Prostate gland (tissue), 2 donors: ENCODE measurements at regions not wholly inside any gene's neighbourhood (a gene's known extent, or its start where the extent isn't known, plus 50 kb on each side); places are given as distances from the start of the nearest gene placed in this dataset.

Experiments used
- DNase-seq: peaks from one replicate; pipeline ENCODE4 v3.0.0-alpha.2; 2019; ENCODE audit warnings: low spot score
- H3K27ac ChIP-seq, 2 donors: fragments of 200-600 bp; sonication (generic); 2 replicates each; pipeline ENCODE4 v1.5.1; 2017 to 2019
- H3K27me3 ChIP-seq: fragments of 200-600 bp; sonication (generic); replicated peaks from 2 replicates; pipeline ENCODE4 v1.5.1; 2019; ENCODE audit not compliant: insufficient read depth
- H3K36me3 ChIP-seq, 2 donors: fragments of 200-600 bp; sonication (generic); 1 replicate in 1 of 2; 2 replicates in 1 of 2; pipeline versions ENCODE4 v1.5.1 to v1.8.1; 2017 to 2019
- H3K4me1 ChIP-seq: fragments of 200-600 bp; sonication (generic); replicated peaks from 2 replicates; pipeline ENCODE4 v1.5.1; 2019
- H3K4me3 ChIP-seq, 2 donors: fragments of 200-600 bp; sonication (generic); 2 replicates each; pipeline ENCODE4 v1.5.1; 2017 to 2019
- H3K9me3 ChIP-seq: fragments of 200-600 bp; sonication (generic); 2 replicates; pipeline ENCODE4 v1.5.1; 2017
- POLR2A ChIP-seq: fragments of 450-650 bp; IDR thresholded peaks from one replicate; pipeline ENCODE4 v1.6.1; 2016; ENCODE audit warnings: antibody characterized with exemption, mild to moderate bottlenecking
- POLR2AphosphoS5 ChIP-seq: sonication (generic); formaldehyde crosslinking; IDR thresholded peaks from one replicate; pipeline ENCODE4 v1.6.1; 2017; ENCODE audit warnings: antibody characterized with exemption
- WGBS: methylation state at CpG from one replicate; pipeline ENCODE4 v1.1.5; 2018; 5-methylcytosine and 5-hydroxymethylcytosine counted together
- intact Hi-C: fragments of 100-400 bp; cut with DNase I; formaldehyde crosslinking; loops from one replicate; pipeline ENCODE4 v1.14.2; 2022
- TF ChIP-seq, protein P1 (sequence below), 4 experiments: fragments of 200-600 bp in 2 of 4; fragments of 450-650 bp in 2 of 4; sonication (generic) in 2 of 4; IDR thresholded peaks; 1 replicate in 3 of 4; 2 replicates in 1 of 4; pipeline ENCODE4 v1.5.1; 2016 to 2019; ENCODE audit warnings: antibody characterized with exemption in 4 of 4, mild to moderate bottlenecking in 2 of 4, moderate library complexity in 2 of 4

- intact Hi-C loops, result no loop called here
- 91% methylated on average over 15 of the region's 15 CpGs for WGBS
These were observed 335.9 kb downstream of the BRD1 start for GRCh38 chr22:49491726-49492125.

GRCh38 chr22:49491221-49491635, 336.4 kb downstream of the BRD1 start:
- TF ChIP-seq POLR2AphosphoS5 (no peak), POLR2A (no peak)
- intact Hi-C loops, result no loop called here
- DNase-seq, result no peak
- H3K27me3 ChIP-seq, result peaks cover 9% of the 10 kb centered on the region
- H3K4me3 ChIP-seq, result no peak overlapping the region
- H3K4me1 ChIP-seq, result no peaks in the 10 kb centered on the region
- H3K27ac ChIP-seq, result no peak overlapping the region
- H3K9me3 ChIP-seq, result no peaks in the 10 kb centered on the region
- H3K36me3 ChIP-seq, result no peaks in the 10 kb centered on the region
- WGBS, result 95% methylated on average over 9 of the region's 9 CpGs

More at GRCh38 chr22:49491726-49492125, 335.9 kb downstream of the BRD1 start:
- peaks cover 9% of the 10 kb centered on the region for H3K27me3 ChIP-seq
- no peaks in the 10 kb centered on the region for H3K36me3 ChIP-seq
- TF ChIP-seq POLR2AphosphoS5, result no peak
- no peak for TF ChIP-seq POLR2A
- TF ChIP-seq, protein P1, sequence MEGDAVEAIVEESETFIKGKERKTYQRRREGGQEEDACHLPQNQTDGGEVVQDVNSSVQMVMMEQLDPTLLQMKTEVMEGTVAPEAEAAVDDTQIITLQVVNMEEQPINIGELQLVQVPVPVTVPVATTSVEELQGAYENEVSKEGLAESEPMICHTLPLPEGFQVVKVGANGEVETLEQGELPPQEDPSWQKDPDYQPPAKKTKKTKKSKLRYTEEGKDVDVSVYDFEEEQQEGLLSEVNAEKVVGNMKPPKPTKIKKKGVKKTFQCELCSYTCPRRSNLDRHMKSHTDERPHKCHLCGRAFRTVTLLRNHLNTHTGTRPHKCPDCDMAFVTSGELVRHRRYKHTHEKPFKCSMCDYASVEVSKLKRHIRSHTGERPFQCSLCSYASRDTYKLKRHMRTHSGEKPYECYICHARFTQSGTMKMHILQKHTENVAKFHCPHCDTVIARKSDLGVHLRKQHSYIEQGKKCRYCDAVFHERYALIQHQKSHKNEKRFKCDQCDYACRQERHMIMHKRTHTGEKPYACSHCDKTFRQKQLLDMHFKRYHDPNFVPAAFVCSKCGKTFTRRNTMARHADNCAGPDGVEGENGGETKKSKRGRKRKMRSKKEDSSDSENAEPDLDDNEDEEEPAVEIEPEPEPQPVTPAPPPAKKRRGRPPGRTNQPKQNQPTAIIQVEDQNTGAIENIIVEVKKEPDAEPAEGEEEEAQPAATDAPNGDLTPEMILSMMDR (IDR thresholded peaks at IDR 0.05), result no peak
- no peaks in the 10 kb centered on the region for H3K4me1 ChIP-seq
- no peak overlapping the region for H3K27ac ChIP-seq
- H3K9me3 ChIP-seq, result no peaks in the 10 kb centered on the region
- DNase-seq, result no peak
- no peak overlapping the region for H3K4me3 ChIP-seq

DNA sequence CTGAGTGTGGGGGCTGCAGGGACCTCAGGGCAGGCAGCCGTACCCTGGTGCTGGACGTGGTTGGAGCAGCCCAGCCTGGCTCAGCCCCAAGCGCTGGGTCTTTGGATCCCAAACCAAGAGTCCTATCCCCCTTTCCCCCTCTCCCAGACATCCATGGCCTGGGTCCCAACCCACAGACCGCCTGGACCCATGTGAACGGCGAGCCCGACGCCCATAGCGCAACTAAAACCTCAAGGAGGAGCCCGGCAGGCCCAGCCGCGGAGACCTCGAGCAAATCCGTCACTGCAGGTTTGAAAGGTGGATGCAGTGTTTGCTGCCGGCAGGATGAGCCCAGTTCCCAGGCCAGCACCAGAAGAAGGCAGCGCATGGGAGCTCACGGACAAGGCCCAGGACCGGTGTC, 337.0 kb downstream of the BRD1 start:
- 93% methylated on average over 18 of the region's 18 CpGs for WGBS
- no peak for TF ChIP-seq POLR2A
- no peak for TF ChIP-seq POLR2AphosphoS5
- TF ChIP-seq, protein P1 (IDR thresholded peaks at IDR 0.05), result no peak
- Histone ChIP-seq H3K27me3 (peaks cover 9% of the 10 kb centered on the region), H3K4me3 (no peak overlapping the region), H3K27ac (no peak overlapping the region), H3K9me3 (no peaks in the 10 kb centered on the region), H3K4me1 (no peaks in the 10 kb centered on the region), H3K36me3 (no peaks in the 10 kb centered on the region)
- DNase-seq, result no peak
- intact Hi-C loops, result no loop called here

DNA sequence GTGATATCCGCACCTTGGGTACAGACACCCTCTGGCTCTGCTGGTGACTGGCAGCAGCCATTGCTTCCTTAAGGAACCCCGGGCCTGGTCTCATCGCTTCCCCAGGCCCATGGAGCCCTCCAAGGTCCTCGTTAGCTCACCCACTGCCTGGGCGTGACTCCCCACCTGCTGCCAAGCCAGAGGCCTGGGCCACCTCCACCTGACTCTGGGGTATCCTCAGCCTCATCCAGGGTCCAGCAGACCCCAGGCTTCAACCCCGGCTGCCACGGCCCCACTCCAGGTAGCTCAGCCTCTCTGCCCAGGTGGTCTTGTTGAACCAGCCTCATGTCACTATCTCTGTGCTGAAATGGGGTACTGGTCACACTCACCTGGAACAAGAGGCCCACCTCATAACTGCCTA, 337.9 kb downstream of the BRD1 start:
- no peaks in the 10 kb centered on the region for H3K9me3 ChIP-seq
- no peak for DNase-seq
- peaks cover 9% of the 10 kb centered on the region for H3K27me3 ChIP-seq
- TF ChIP-seq POLR2AphosphoS5, result no peak
- TF ChIP-seq, protein P1 (IDR thresholded peaks at IDR 0.05), result no peak
- TF ChIP-seq POLR2A, result no peak
- no peaks in the 10 kb centered on the region for H3K36me3 ChIP-seq
- 93% methylated on average over 7 of the region's 7 CpGs for WGBS
- H3K27ac ChIP-seq, result no peak overlapping the region
- no peak overlapping the region for H3K4me3 ChIP-seq
- intact Hi-C loops, result no loop called here
- no peaks in the 10 kb centered on the region for H3K4me1 ChIP-seq

DNA sequence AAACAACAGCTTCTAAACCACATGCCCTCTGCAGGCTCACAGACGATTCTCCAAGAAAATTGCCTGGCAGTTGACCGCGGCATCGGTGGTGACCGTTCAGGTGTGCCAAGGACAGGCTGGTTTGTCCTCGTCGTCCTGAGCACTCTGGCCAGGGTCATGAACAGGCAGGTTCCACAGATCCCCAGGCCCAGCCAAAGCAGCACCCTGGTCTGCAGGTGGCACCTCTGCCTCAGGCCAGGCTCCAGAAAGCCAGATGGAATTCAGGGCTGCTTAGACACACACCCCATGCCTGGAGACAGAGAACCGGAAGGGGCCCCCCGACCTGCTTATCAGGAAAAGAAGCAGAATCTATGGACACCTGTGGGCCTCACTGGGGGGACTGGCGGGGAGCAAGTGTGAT, 338.7 kb downstream of the BRD1 start:
- Histone ChIP-seq H3K4me3 (no peak overlapping the region), H3K27ac (no peak overlapping the region), H3K27me3 (peaks cover 10% of the 10 kb centered on the region), H3K36me3 (no peaks in the 10 kb centered on the region), H3K9me3 (no peaks in the 10 kb centered on the region), H3K4me1 (no peaks in the 10 kb centered on the region)
- TF ChIP-seq POLR2AphosphoS5 (no peak), POLR2A (no peak)
- TF ChIP-seq, protein P1 (IDR thresholded peaks at IDR 0.05), result no peak
- intact Hi-C loops, result no loop called here
- DNase-seq, result no peak
- 67% methylated on average over 10 of the region's 10 CpGs for WGBS
